ENCODE measurements at regions not wholly inside any gene's neighbourhood (a gene's known extent, or its start where the extent isn't known, plus 50 kb on each side); places are given as distances from the start of the nearest gene placed in this dataset.
A peak's percentile ranks its signal among the peaks of the same experiment; 100 is the strongest.
"Not testable (repeated sequence)": the region's sequence is repeated elsewhere in the genome, so short reads cannot be mapped to it uniquely, and the experiment has no call there.

- DNase-seq = no peak
Observed at GRCh38 chr4:3936184-3936583, 170.0 kb downstream of the ADRA2C start.

DNA sequence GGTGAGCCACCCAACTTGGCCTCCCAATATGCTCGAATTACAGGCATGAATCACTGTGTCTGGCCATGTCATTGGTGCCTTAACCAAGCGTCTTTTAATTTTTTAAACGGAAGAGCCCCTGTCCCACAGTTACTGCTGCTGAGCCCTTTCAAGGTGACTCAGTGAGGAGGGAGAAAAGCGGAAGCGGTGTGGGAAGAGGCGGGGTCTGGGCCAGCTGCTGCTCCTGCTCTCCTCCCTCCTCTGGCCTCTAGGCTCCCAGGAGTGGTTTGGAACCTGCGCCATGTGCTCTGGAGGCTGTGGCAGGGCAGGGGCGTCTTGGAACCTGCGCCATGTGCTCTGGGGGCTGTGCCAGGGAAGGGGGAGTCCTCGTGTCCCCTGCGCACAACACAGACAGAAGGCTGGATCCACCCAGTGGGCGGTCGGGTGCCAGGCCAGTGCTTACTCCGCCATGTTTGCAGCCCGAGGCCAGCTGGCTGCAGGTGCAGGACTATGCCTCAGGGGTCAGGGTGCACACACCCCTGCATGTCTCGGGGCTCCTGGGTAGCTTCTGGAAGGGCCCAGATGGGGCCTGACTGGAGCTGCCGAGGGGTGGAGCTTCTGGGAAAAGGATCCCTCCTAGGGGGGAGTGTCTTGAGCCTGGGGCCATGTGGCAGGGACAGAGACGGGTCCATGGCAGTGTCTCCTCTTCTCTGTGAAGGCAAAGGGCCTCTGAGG lies 171.8 kb downstream of the ADRA2C start:
- DNase-seq = not testable (repeated sequence)

GRCh38 chr4:3938676-3939075 lies 172.5 kb downstream of the ADRA2C start:
- DNase-seq = not testable (repeated sequence)

GRCh38 chr4:3939954-3940591 lies 173.9 kb downstream of the ADRA2C start:
- not testable (repeated sequence) for DNase-seq

DNA sequence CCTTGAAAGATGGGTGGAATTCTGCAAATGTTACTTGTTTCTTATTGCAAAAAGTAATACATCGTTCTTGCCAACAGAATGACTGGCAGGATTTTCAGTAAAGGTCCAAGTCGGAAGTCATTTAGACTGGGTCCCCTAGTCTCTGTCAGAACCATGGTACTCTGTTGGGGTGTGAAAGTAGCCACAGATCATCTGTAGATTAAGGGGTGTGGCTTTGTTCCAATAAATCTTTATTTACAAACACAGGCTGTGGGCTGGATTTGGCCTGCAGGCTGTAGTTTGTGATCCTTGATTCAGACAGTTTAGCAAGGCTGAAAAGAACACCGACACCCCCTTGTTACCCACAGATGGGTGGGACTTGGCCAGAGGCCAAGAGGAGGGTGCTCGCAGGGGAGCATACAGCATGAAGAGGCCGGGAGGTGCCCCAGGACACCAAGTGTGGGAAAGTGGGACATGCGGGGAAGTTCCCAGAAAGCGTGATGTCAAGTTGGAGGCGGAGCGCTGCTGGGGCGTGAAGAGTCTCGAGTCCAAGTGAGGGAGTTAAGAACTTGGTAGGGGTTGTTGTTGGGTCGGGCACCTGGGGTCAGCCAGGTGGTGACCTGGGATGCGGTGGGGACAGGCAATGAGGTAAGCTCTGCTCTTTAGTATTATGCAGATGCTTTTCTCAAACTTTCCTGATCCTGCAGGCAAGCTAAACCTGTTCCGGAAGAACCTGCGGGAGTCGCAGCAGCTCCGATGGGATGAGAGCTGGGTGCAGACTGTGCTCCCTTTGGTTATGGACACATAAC lies 175.7 kb downstream of the ADRA2C start:
- DNase-seq = not testable (repeated sequence)

DNA sequence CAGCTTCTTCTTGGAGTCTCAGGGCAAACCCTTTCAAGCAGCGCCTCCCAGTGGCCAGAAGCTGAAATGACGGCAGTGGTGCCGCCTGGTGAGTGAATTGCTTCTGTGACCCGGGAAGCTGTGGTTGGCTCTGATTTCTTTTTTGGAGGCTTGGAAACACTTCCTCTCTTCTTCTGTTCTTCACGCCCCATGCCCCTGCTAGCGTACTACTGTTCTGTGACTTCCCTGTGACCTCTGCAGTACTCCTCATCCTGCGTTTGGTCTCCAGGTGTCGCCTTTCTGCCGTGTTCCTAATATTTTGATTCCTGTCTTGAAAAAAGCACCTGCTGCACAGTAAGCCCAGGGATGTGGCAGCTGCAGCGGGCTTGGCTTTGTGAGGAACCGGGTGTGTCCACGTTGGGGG lies 176.4 kb downstream of the ADRA2C start:
- peak; percentile 58 for DNase-seq

- not testable (repeated sequence) for DNase-seq
Observed at GRCh38 chr4:3943051-3943450, 176.9 kb downstream of the ADRA2C start.

- DNase-seq = no peak
Observed at GRCh38 chr4:3945511-3946290, 179.5 kb downstream of the ADRA2C start.

DNA sequence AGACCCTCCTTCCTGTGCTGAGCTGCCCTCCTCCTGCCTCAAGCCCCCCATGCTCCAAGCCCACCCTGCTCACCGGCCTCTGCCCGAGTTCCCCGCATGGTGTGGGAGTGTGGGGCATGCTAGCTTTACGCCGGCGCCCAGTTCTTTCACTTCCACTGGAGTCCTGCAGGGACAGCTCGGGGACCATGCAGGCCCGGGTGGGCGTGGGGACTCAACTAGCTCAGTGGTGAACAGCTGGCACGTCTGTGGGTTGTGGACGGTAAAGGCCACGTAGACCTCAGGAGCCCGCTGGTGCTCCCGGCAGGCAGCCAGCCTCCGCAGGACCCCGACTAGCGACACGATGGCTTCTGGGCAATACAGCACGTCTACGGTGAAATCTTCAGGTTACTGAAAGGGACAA lies 180.4 kb downstream of the ADRA2C start:
- DNase-seq = not testable (repeated sequence)

- not testable (repeated sequence) for DNase-seq
Observed at GRCh38 chr4:3947761-3948160, 181.6 kb downstream of the ADRA2C start.

DNA sequence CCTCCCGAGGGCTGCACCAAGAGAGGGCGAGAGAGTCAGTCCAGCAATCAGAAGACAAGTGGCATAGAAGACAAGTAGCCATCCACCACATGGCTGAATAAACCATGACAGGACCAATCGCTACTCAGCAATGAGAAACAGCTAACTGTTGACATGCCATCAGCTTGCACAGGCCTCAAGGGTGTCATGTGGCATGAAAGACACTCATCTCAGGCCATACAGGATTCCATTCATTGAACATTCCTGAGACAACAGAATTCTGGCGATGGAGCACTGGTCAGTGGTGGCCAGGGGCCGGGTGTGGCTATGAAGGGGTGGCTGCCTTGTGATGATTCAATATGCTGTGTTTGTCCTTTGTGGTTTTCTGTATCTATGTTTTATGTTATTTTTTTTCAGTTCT lies 182.0 kb downstream of the ADRA2C start:
- DNase-seq = not testable (repeated sequence)

GRCh38 chr4:3949916-3950315 lies 183.7 kb downstream of the ADRA2C start:
- not testable (repeated sequence) for DNase-seq

DNA sequence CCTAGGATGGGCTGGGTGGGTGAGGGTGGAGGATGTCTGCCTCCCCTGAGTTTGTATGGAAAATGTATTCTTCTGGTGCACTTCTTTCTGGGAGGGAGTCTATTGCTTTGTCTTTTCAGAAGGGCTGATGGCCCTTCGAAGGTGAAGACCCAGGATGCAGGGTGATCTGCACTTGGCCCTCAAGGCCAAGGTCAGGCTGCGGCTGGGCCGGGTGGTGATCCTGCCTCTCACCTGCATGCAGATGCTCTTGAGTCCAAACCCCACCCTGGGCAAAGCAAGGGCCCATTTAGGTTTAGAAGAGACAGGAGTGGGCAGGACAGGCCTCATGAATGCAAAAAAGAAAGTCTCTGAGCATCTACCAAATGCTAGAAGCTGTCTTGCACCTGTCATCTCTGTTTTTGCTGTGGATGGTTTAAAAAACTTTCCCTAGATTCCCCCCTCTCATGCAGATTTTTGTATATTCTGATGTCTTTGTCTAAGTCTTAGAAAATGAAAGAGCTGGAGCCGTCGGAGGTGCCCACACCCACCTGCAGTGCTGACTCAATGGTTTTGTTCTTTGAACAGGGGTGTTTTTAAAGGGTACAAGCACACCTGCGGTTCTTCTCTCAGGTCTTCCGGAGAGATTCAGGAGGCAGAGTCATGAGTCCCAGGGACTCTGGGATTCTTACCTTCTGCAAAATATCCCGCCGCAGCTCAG lies 186.4 kb downstream of the ADRA2C start:
- not testable (repeated sequence) for DNase-seq

DNA sequence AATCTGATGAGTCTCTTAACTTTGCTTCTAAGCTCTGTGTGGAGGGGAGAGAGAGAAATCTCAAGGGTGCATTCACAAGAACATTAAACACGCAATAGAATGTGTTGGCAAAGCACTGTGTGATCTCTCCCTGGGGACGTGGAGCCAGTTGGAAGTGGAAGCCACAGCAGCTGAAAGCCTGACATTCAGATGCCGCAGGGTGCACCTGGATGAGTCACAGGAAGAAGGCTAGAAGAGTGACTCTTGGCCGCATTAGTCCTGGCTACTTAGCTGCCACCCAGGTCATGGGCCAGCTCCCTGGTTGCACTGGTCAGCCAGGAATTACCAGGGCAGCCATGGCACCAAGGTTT lies 186.9 kb downstream of the ADRA2C start:
- not testable (repeated sequence) for DNase-seq

- peak; percentile 70 for DNase-seq
Observed at GRCh38 chr4:3954540-3955320, 188.5 kb downstream of the ADRA2C start.

DNA sequence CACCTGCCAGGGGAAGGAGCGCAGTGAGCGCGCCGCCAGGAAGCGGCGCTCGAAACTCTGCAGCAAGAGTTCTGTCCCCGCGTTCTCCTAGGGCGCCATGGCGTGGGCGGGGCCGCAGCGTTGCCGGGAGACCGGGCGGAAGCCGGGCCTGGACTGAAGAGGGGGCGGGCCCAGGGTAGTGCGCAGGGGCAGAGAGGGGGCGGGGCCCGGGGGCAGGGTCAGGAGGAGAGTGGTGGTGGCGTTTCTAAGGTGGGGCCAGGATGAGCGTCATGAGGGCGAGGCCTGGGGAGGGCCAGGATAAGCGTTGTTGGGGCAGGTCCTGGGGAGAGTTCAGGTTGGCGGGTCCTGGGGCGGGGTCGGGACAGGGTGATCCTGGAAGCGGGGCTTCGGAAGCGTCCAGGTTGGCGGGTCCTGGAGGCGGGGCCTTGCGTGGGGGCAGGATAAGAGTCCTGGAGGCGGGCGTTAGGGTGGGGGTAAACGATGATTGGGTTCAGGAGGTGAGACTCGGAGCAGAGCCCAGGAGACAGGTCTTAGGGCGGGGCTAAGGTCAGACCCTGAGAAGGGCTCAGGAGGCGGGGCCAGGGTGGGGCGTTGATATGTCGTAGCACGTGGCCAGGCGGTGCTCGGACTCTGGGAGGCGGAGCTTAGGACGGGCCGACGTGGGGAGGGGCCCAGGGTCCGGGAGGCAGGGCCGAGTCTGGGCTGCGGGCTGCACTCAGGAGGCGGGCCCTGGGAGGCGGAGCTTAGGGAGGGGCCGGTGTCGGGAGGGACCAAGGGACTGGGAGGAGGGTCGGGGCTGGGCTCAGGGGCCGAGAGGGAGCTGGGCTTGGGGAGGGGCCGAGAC lies 189.4 kb downstream of the ADRA2C start:
- DNase-seq = peak; percentile 99

GRCh38 chr4:3956165-3956867 lies 190.1 kb downstream of the ADRA2C start:
- DNase-seq = not testable (repeated sequence)

DNA sequence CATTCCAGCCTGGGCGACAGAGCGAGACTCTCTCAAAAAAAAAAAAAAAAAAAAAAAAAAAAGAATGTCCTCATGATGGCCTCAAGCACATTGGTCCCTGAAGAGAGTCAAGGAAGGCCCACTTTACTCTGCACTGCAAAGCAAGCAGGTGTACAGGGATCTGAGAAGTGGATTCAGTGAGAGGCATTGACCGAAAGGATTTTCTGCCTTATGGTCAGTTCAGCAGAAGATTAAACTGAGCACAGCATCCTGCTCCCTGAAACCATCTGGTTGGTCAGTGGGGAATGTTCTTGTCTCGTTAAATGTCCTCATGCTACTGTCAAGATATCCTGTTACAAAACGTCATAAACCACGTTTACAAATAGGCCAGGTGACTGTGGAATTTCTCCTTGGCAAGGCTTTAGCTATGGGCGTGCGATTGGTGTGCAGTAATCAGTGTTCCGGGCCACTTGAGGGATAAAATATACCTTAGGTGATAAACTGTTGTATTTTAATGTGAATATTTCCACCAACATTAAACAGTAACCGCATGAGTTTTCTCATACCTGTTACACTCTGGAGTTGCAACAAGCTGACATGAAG lies 195.0 kb downstream of the ADRA2C start:
- not testable (repeated sequence) for DNase-seq

DNA sequence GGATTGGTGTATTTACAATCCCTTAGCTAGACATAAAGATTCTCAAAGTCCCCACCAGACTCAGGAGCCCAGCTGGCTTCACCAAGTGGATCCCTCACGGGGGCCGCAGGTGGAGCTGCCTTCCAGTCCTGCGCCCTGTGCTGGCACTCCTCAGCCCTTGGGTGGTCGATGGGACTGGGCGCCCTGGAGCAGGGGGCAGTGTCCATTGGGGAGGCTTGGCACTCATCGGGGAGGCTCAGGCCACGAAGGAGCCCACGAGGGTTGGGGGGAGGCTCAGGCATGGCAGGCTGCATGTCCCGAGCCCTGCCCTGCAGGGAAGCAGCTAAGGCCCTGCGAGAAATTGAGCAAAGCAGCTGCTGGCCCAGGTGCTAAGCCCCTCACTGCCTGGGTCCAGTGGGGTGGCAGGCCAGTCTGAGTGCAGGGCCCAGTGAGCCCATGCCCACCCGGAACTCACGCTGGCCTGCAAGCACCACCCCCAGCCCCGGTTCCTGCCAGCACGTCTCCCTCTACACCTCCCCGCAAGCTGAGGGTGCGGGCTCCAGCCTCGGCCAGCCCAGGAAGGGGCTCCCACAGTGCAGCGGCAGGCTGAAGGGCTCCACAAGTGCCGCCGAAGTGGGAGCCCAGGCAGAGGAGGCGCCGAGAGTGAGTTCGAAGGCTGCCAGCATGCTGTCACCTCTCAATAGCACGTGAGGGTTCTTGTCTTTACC lies 198.5 kb downstream of the ADRA2C start:
- not testable (repeated sequence) for DNase-seq
